SK-N-SH (cell line): ENCODE measurements at regions not wholly inside any gene's neighbourhood (a gene's known extent, or its start where the extent isn't known, plus 50 kb on each side); places are given as distances from the start of the nearest gene placed in this dataset.

Source experiments
- CTCF ChIA-PET: fragments of 300-600, 350-600 bp; formaldehyde crosslinking; extraction: SDS; loops from one replicate; lab custom pipeline; 2021; lab: Yijun Ruan, JAX
- POLR2A ChIA-PET: fragments of 350-600 bp; sonication (Branson Sonifier 250); formaldehyde crosslinking; extraction: SDS; loops from one replicate; lab custom pipeline; 2020; ENCODE audit warnings: antibody characterized with exemption, inconsistent platforms; lab: Yijun Ruan, JAX
- DNase-seq: peaks from one replicate; pipeline ENCODE4 v3.0.0; 2012
- H2AFZ ChIP-seq: fragments of 200-600 bp; sonication (generic); 2 replicates; pipeline ENCODE4 v1.8.1; 2016; ENCODE audit warnings: antibody characterized with exemption, mild to moderate bottlenecking, low read depth
- H3F3A ChIP-seq: fragments of 200-600 bp; sonication (generic); replicated peaks from 2 replicates; pipeline ENCODE3; 2016; ENCODE audit warnings: antibody characterized with exemption, mild to moderate bottlenecking; ENCODE audit not compliant: insufficient read depth
- H3K27ac ChIP-seq, 2 experiments: fragments of 200-500 bp in 1 of 2; fragments of 200-600 bp in 1 of 2; sonication (Bioruptor generic) in 1 of 2; sonication (generic), shearing (Covaris generic) in 1 of 2; 2 replicates each; pipeline versions ENCODE4 v1.5.1 to v1.6.1; 2014 to 2016; ENCODE audit warnings: low read depth in 2 of 2, inconsistent platforms in 1 of 2, low read length in 1 of 2, mild to moderate bottlenecking in 1 of 2, mixed read lengths in 1 of 2
- H3K27me3 ChIP-seq: fragments of 200-600 bp; sonication (generic), shearing (Covaris generic); 2 replicates; pipeline ENCODE4 v1.6.1; 2016; ENCODE audit warnings: mixed run types; ENCODE audit not compliant: insufficient read depth
- H3K36me3 ChIP-seq, 2 experiments: fragments of 200-500 bp in 1 of 2; fragments of 200-600 bp in 1 of 2; sonication (Bioruptor generic) in 1 of 2; sonication (generic) in 1 of 2; replicated peaks in 1 of 2; 2 replicates each; pipeline versions ENCODE3 to v1.5.1; 2014 to 2016; ENCODE audit warnings: low read length in 1 of 2, mild to moderate bottlenecking in 1 of 2; ENCODE audit not compliant: insufficient read depth in 2 of 2, control insufficient read depth in 1 of 2
- H3K4me1 ChIP-seq, 2 experiments: fragments of 200-500 bp in 1 of 2; fragments of 200-600 bp in 1 of 2; sonication (Bioruptor generic) in 1 of 2; sonication (generic), shearing (Covaris generic) in 1 of 2; 2 replicates each; pipeline versions ENCODE4 v1.5.1 to v1.6.1; 2014 to 2016; ENCODE audit warnings: low read depth in 1 of 2, low read length in 1 of 2, mixed run types in 1 of 2; ENCODE audit not compliant: insufficient read depth in 2 of 2, control insufficient read depth in 1 of 2
- H3K4me2 ChIP-seq: fragments of 200-600 bp; sonication (generic), shearing (Covaris generic); 2 replicates; pipeline ENCODE4 v1.6.1; 2017; ENCODE audit warnings: mixed run types
- H3K4me3 ChIP-seq, 2 experiments: fragments of 200-500 bp in 1 of 2; fragments of 200-600 bp in 1 of 2; sonication (Bioruptor generic) in 1 of 2; sonication (generic), shearing (Covaris generic) in 1 of 2; 2 replicates each; pipeline versions ENCODE4 v1.5.1 to v1.8.1; 2014 to 2016; ENCODE audit warnings: low read depth in 2 of 2, inconsistent platforms in 1 of 2, low read length in 1 of 2, mild to moderate bottlenecking in 1 of 2, mixed read lengths in 1 of 2, moderate library complexity in 1 of 2
- H3K79me2 ChIP-seq: fragments of 200-600 bp; sonication (generic); 2 replicates; pipeline ENCODE4 v1.8.1; 2017; ENCODE audit warnings: mild to moderate bottlenecking; ENCODE audit not compliant: insufficient read depth
- H3K9ac ChIP-seq: fragments of 200-600 bp; sonication (generic); 2 replicates; pipeline ENCODE4 v1.6.1; 2017; ENCODE audit warnings: mixed run types
- H3K9me2 ChIP-seq: fragments of 200-600 bp; sonication (generic); 2 replicates; pipeline ENCODE4 v1.6.1; 2017; ENCODE audit warnings: mixed run types
- H3K9me3 ChIP-seq: fragments of 200-600 bp; sonication (generic); 2 replicates; pipeline ENCODE4 v1.6.1; 2017; ENCODE audit warnings: mixed run types, mild to moderate bottlenecking, moderate library complexity
- H4K20me1 ChIP-seq: fragments of 200-600 bp; sonication (generic); 2 replicates; pipeline ENCODE4 v1.6.1; 2017; ENCODE audit warnings: mild to moderate bottlenecking, mixed run types; ENCODE audit not compliant: insufficient read depth
- EZH2phosphoT487 ChIP-seq: fragments of 200-600 bp; sonication (generic); IDR thresholded peaks from 2 replicates; pipeline ENCODE4 v1.6.1; 2017; ENCODE audit warnings: low read depth, mixed run types, mild to moderate bottlenecking, antibody characterized with exemption, moderate library complexity, borderline replicate concordance
- FOSL2 ChIP-seq: IDR thresholded peaks from 2 replicates; pipeline ENCODE4 v1.4.0; 2012; ENCODE audit warnings: low read depth, mild to moderate bottlenecking, moderate library complexity, borderline replicate concordance
- FOXJ3 ChIP-seq: sonication (generic); formaldehyde crosslinking; IDR thresholded peaks from 2 replicates; pipeline ENCODE4 v1.5.1; 2020; ENCODE audit warnings: mild to moderate bottlenecking, missing genetic modification reagents
- FOXM1 ChIP-seq: IDR thresholded peaks from 2 replicates; pipeline ENCODE4 v1.4.0; 2012; ENCODE audit warnings: low read depth, mild to moderate bottlenecking
- GABPA ChIP-seq: IDR thresholded peaks from 2 replicates; pipeline ENCODE4 v1.4.0; 2012; ENCODE audit warnings: low read depth, mild to moderate bottlenecking
- GATA2 ChIP-seq: sonication (generic); formaldehyde crosslinking; IDR thresholded peaks from 2 replicates; pipeline ENCODE4 v1.5.0; 2020; ENCODE audit warnings: mild to moderate bottlenecking, missing genetic modification reagents
- IRF3 ChIP-seq: fragments of 150-350 bp; IDR thresholded peaks from 2 replicates; pipeline ENCODE4 v1.6.1; 2016; ENCODE audit warnings: mild to moderate bottlenecking, low read depth, low read length
- NRF1 ChIP-seq: IDR thresholded peaks from 2 replicates; pipeline ENCODE4 v1.6.1; 2012; ENCODE audit warnings: low read depth, mild to moderate bottlenecking, low read length
- PBX3 ChIP-seq: IDR thresholded peaks from 2 replicates; pipeline ENCODE4; 2012
- POLR2AphosphoS5 ChIP-seq: IDR thresholded peaks from 2 replicates; pipeline ENCODE4 v1.6.1; 2012; ENCODE audit warnings: low read depth, low read length
- RAD21 ChIP-seq: IDR thresholded peaks from 2 replicates; pipeline ENCODE4 v1.6.1; 2012; ENCODE audit warnings: mild to moderate bottlenecking, low read length
- REST ChIP-seq: IDR thresholded peaks from 2 replicates; pipeline ENCODE4 v1.6.1; 2012; ENCODE audit warnings: mild to moderate bottlenecking, low read depth, low read length, moderate library complexity
- SMC3 ChIP-seq: IDR thresholded peaks from 2 replicates; pipeline ENCODE4 v1.6.1; 2012; ENCODE audit warnings: low read depth, low read length, improper control_type of control experiment
- TAF1 ChIP-seq: IDR thresholded peaks from 2 replicates; pipeline ENCODE4 v1.6.1; 2012; ENCODE audit warnings: low read depth, mild to moderate bottlenecking, low read length, moderate library complexity, borderline replicate concordance
- TCF12 ChIP-seq: IDR thresholded peaks from 2 replicates; pipeline ENCODE4 v1.4.0; 2012
- USF1 ChIP-seq: IDR thresholded peaks from 2 replicates; pipeline ENCODE4 v1.4.0; 2012; ENCODE audit warnings: low read depth, borderline replicate concordance
- WGBS: methylation state at CpG from one replicate; pipeline ENCODE4 v1.1.6; 2017; ENCODE audit warnings: low lambda C conversion rate; 5-methylcytosine and 5-hydroxymethylcytosine counted together

- Histone ChIP-seq H3K9me2 (no peaks in the 10 kb centered on the region), H3K9me3 (no peaks in the 10 kb centered on the region), H3K4me1 (peaks cover 0 to 18% of the 10 kb centered on the region in 2 experiments; a peak in 1 of 4 replicates), H4K20me1 (no peaks in the 10 kb centered on the region), H3K4me2 (no peak overlapping the region), H3K27ac (0 out of 4 replicates have a peak overlapping the region, but pooled peaks of 1 of the 2 experiments have one; percentile 20), H2AFZ (no peak overlapping the region)
- WGBS = 30% methylated on average over 4 of the region's 4 CpGs
- no peak for DNase-seq
- CTCF ChIA-PET = no interaction called here
- TF ChIP-seq PBX3 (no peak), POLR2AphosphoS5 (no peak), SMC3 (no peak), TAF1 (no peak), REST (no peak), GABPA (no peak), IRF3 (no peak), NRF1 (no peak)
- TF ChIP-seq, all 33 proteins: peak for 0
- no peaks in the 10 kb centered on the region for H3K79me2 ChIP-seq
- H3K27me3 ChIP-seq = no peaks in the 10 kb centered on the region
- no peak overlapping the region for H3K9ac ChIP-seq
- POLR2A ChIA-PET = no interaction called here
- H3F3A ChIP-seq = no peaks in the 10 kb centered on the region
- H3K36me3 ChIP-seq = no peaks in the 10 kb centered on the region
- no peak overlapping the region for H3K4me3 ChIP-seq
These were observed 291.6 kb upstream of the KIAA1217 start for GRCh38 chr10:23917251-23917840.

GRCh38 chr10:23918090-23918723, 290.7 kb upstream of the KIAA1217 start:
- CTCF ChIA-PET = no interaction called here
- H3K27me3 ChIP-seq = no peaks in the 10 kb centered on the region
- TF ChIP-seq TCF12 = no peak
- no peak for TF ChIP-seq RAD21
- no peak for TF ChIP-seq FOXJ3 (CRISPR knock-in tag)
- no peak for TF ChIP-seq GATA2
- no peak for TF ChIP-seq FOXM1
- no peak for TF ChIP-seq EZH2phosphoT487
- TF ChIP-seq USF1 = no peak
- TF ChIP-seq FOSL2 = no peak
- TF ChIP-seq, all 33 proteins: peak for 0
- Histone ChIP-seq H3K9me3 (no peaks in the 10 kb centered on the region), H3K4me3 (no peak overlapping the region), H3K9ac (no peak overlapping the region), H3F3A (no peaks in the 10 kb centered on the region), H3K9me2 (no peaks in the 10 kb centered on the region), H3K79me2 (no peaks in the 10 kb centered on the region), H3K27ac (no peak overlapping the region), H3K36me3 (no peaks in the 10 kb centered on the region), H4K20me1 (no peaks in the 10 kb centered on the region), H2AFZ (no peak overlapping the region), H3K4me1 (peaks cover 0 to 12% of the 10 kb centered on the region in 2 experiments; a peak in 1 of 4 replicates), H3K4me2 (no peak overlapping the region)
- no peak for DNase-seq
- 70% methylated on average over 3 of the region's 6 CpGs for WGBS
- POLR2A ChIA-PET = interaction anchor here (0.5 kb wide), 1 partner anchor 599 kb away, joined by 3 read pairs; no protein-coding TSS in a partner anchor
